Duodenal mucosa (tissue), 2 donors: ENCODE measurements at regions not wholly inside any gene's neighbourhood (a gene's known extent, or its start where the extent isn't known, plus 50 kb on each side); places are given as distances from the start of the nearest gene placed in this dataset.

Experiments
- H3K27ac ChIP-seq: one replicate; pipeline ENCODE4 v1.7.0; 2013; ENCODE audit warnings: low read depth, low read length
- H3K27me3 ChIP-seq, 2 donors: one replicate each; pipeline ENCODE4 v1.7.0; 2013; ENCODE audit warnings: low read length in 2 of 2, control low read depth in 1 of 2; ENCODE audit not compliant: insufficient read depth in 2 of 2, control insufficient read depth in 1 of 2
- H3K36me3 ChIP-seq, 2 donors: one replicate each; pipeline ENCODE4 v1.7.0; 2013; ENCODE audit warnings: low read length in 2 of 2, control low read depth in 1 of 2; ENCODE audit not compliant: insufficient read depth in 2 of 2, control insufficient read depth in 1 of 2
- H3K4me1 ChIP-seq, 2 donors: one replicate each; pipeline ENCODE4 v1.7.0; 2013; ENCODE audit warnings: low read length in 2 of 2, control low read depth in 1 of 2; ENCODE audit not compliant: insufficient read depth in 2 of 2, control insufficient read depth in 1 of 2
- H3K4me3 ChIP-seq, 2 donors: one replicate each; pipeline ENCODE4 v1.7.0; 2013; ENCODE audit warnings: low read length in 2 of 2, low read depth in 1 of 2
- H3K9ac ChIP-seq, 2 donors: one replicate each; pipeline ENCODE4 v1.7.0; 2013; ENCODE audit warnings: low read length in 2 of 2, low read depth in 1 of 2
- H3K9me3 ChIP-seq, 2 donors: one replicate each; pipeline ENCODE4 v1.7.0; 2013; ENCODE audit warnings: low read length in 2 of 2, control low read depth in 1 of 2; ENCODE audit not compliant: control insufficient read depth in 1 of 2

DNA sequence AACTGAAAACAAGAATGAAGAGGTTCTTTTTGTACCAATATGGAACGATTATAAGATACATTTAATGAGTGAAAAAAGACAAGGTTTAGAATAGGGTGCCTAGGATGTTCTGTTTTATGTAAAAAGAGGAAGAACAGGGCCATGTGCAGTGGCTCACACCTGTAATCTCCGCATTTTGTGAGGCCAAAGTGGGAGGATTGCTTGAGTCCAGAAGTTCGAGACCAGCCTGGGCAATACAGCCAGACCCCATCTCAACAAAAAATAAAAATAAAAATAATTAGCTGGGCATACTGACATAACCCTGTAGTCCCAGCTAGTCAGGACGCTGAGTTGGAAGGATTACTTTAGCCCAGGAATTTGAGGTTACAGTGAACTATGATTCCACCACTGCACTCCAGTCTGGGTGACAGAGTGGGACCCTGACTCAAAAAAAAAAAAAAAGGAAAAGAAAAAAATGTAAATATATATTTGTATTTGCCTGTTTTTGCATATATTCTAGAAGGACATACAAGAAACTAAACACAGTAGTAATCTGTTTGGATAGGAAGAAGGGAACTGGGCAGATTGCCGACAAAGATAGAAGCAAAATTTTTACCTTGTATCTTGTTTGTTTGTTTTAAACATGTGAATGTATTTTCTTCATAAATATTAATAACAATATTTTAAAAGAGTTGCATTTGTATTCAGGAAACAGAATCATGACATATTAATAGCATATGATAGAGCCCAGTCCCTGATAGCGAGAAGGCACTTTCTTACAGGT lies 174.3 kb downstream of the SOX2 start:
- no peaks in the 10 kb centered on the region for H3K27me3 ChIP-seq
- H3K4me1 ChIP-seq: no peaks in the 10 kb centered on the region
- H3K36me3 ChIP-seq: no peaks in the 10 kb centered on the region
- H3K9me3 ChIP-seq: no peaks in the 10 kb centered on the region
- no peak overlapping the region for H3K27ac ChIP-seq
- H3K9ac ChIP-seq: no peak overlapping the region
- no peak overlapping the region for H3K4me3 ChIP-seq

DNA sequence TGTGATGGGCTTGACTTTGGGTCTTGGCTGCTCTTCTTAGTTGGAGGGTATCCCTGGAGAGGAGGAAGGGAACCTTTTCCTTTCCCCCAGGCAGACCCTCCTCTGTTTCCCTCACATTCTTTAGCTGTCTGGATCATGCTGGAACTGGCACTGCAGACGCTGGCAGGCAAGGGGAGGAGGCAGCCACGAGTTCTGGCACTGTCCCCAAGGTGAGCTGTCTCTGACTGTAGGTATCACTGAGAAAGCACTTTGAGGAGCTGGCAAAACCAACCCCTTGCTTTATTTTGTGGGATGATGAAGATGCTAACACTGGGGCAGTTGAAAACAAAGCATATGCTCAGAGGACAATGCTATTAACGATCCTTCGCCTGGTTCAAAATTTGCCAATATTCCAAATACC lies 175.0 kb downstream of the SOX2 start:
- H3K9ac ChIP-seq: no peak overlapping the region
- H3K4me1 ChIP-seq: no peaks in the 10 kb centered on the region
- H3K9me3 ChIP-seq: no peaks in the 10 kb centered on the region
- H3K27me3 ChIP-seq: no peaks in the 10 kb centered on the region
- no peak overlapping the region for H3K27ac ChIP-seq
- no peaks in the 10 kb centered on the region for H3K36me3 ChIP-seq
- no peak overlapping the region for H3K4me3 ChIP-seq

DNA sequence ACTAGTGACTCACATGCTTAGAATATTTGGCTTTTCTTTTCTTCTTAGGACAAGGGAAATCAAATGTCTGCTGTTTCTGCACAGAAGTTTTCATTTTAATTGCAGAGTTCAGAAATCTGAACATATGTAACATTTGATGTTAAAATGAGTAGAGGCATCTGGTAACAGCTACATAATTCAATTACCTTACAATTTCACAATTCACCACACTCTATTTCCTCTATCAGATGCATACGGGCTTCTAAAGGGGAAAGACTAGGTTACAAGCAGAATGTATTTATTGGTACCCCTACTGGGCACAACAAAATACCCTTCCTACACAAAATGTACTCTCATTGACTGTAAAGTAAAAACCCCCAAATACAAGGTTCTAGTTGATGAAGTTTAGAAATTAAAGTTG lies 176.0 kb downstream of the SOX2 start:
- Histone ChIP-seq H3K4me3 (no peak overlapping the region), H3K36me3 (no peaks in the 10 kb centered on the region), H3K4me1 (no peaks in the 10 kb centered on the region), H3K9ac (no peak overlapping the region), H3K27me3 (no peaks in the 10 kb centered on the region), H3K9me3 (no peaks in the 10 kb centered on the region), H3K27ac (no peak overlapping the region)

DNA sequence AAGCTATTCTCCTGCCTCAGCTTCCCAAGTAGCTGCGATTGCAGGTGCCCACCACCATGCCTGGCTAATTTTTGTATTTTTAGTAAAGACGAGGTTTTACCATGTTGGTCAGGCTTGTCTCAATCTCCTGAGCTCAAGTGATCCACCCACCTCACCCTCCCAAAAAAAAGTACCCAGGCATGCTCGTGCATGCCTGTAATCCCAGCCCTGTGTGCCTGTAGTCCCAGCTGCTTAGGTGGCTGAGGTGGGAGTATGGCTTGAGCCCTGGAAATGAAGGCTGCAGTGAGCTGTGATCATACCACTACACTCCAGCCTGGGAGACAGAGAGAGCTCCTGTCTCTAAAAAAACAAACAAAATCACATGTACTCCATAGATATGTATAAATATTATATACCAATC lies 176.5 kb downstream of the SOX2 start:
- no peaks in the 10 kb centered on the region for H3K9me3 ChIP-seq
- no peaks in the 10 kb centered on the region for H3K4me1 ChIP-seq
- no peak overlapping the region for H3K4me3 ChIP-seq
- no peaks in the 10 kb centered on the region for H3K27me3 ChIP-seq
- H3K36me3 ChIP-seq: no peaks in the 10 kb centered on the region
- no peak overlapping the region for H3K27ac ChIP-seq
- H3K9ac ChIP-seq: no peak overlapping the region

DNA sequence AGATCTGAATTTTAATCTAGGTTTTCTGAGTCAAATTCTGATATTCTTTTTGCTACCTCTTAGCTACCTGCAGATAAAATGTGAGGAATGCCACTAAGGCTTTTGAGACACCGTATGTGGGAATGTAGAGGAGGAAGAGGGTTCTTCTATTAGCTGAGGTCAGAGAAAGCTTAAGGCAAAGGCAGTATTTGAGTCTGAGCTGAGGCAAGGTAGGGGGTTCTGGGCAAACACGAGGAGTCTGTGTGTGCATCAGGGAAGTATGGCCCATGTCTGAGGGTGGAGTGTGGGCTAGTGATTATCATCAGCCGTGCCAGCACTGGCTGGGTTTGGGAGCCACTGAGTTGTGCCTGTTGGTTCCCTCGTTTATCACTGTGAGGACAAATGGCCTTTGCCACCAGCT lies 181.1 kb downstream of the SOX2 start:
- Histone ChIP-seq H3K9me3 (no peaks in the 10 kb centered on the region), H3K4me3 (no peak overlapping the region), H3K27ac (no peak overlapping the region), H3K36me3 (no peaks in the 10 kb centered on the region), H3K27me3 (no peaks in the 10 kb centered on the region), H3K4me1 (no peaks in the 10 kb centered on the region), H3K9ac (no peak overlapping the region)

DNA sequence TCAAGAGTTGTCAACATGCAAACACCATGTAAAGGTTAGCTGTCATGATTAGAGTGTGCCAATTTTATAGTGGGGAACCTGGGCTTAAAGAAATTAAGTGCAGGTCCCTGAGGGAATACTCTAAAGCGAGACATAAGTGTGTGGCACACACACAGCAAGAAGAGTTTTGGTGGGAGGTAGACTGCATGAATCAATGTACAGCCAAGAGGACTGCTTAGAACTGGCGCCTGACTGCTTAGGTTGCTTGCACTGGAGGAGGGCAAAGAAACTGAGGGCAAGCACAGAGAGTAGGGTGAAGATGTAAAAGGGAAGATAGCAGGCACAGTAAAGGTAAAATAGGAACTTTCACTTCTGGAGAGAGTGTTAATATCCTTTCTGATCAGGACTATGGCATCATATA lies 184.9 kb downstream of the SOX2 start:
- no peak overlapping the region for H3K4me3 ChIP-seq
- no peak overlapping the region for H3K27ac ChIP-seq
- H3K27me3 ChIP-seq: no peaks in the 10 kb centered on the region
- no peaks in the 10 kb centered on the region for H3K9me3 ChIP-seq
- no peak overlapping the region for H3K9ac ChIP-seq
- no peaks in the 10 kb centered on the region for H3K4me1 ChIP-seq
- H3K36me3 ChIP-seq: no peaks in the 10 kb centered on the region

DNA sequence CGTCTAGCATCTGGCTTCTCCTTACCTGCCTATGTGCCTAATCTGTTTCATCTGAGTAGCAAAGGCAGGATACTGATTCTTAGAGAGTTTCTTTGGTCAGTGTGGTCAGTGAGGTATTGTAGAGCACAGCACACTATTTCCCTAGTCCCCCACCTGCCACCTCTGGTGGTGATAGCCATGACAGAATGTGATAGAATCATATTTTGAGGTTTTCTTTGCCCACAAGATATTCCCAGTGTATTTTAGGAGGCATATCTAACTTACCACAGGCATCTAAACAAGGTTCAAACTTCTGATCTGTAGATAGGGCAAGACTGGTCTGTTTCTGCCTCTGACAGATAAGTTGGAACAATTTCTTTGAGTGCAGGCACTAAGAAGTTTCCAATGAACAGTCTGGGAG lies 188.0 kb downstream of the SOX2 start:
- Histone ChIP-seq H3K27ac (no peak overlapping the region), H3K9me3 (no peaks in the 10 kb centered on the region), H3K4me3 (no peak overlapping the region), H3K36me3 (no peaks in the 10 kb centered on the region), H3K9ac (no peak overlapping the region), H3K4me1 (no peaks in the 10 kb centered on the region), H3K27me3 (no peaks in the 10 kb centered on the region)

DNA sequence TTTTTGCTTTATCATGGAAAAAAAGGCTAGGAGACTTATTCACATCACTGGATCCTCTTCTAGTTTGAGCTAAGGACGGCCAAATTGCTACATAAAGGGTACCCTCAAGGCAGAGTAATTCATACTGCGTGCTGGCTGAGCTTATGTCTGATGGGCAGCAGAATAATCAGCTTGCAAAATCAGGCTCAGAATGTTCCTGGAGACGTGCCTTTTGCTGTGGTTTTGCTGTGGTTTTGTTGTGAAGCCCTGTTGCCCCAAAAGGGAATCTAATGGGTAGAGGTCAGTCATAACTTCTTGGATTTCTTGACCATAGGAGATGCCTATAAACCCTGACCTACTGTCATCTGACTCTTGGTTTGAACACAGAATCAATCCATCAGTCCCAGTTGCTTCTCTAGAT lies 189.9 kb downstream of the SOX2 start:
- no peaks in the 10 kb centered on the region for H3K36me3 ChIP-seq

DNA sequence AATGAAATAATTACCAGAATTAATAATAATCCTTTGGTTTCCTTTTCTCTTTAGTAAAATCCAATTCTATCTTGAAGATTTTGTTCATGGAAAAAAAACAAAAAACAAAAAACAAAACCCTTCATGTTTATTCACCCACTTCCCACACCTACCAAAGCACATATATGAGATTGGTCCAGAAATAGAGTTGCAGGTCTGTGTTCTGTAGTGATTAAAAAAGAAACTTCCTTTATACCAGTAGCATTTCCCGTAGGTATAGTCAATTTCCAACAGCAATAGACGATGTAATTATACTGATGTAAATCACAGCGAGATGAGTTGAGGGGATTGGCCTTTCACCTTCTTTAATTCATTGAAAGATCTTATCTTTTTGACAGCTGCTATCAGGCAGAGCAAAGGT lies 194.6 kb downstream of the SOX2 start:
- Histone ChIP-seq H3K27ac (no peak overlapping the region), H3K4me1 (no peaks in the 10 kb centered on the region), H3K9ac (no peak overlapping the region), H3K9me3 (no peaks in the 10 kb centered on the region), H3K4me3 (no peak overlapping the region), H3K27me3 (no peaks in the 10 kb centered on the region), H3K36me3 (no peaks in the 10 kb centered on the region)

More for the DNA sequence above, 189.9 kb downstream of the SOX2 start:
- Histone ChIP-seq H3K4me3 (no peak overlapping the region), H3K9me3 (no peaks in the 10 kb centered on the region), H3K27me3 (no peaks in the 10 kb centered on the region), H3K9ac (no peak overlapping the region), H3K27ac (no peak overlapping the region), H3K4me1 (no peaks in the 10 kb centered on the region)

DNA sequence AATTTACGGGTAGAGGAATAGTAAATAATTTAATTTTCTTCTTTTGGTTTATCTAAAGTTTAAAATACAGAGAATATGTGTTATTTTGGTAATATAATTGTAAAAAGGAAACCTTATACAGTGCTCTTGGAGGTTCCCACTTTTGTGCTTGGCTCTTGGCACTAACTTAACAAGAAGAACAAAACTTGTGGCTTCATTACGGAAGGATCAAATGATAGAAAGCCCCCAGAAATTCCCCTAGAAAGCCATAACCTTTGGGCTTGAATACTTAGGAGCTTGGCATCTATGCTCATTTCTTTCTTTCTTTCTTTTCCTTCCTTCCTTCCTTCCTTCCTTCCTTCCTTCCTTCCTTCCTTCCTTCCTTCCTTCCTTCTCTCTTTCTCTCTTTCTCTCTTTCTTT lies 197.5 kb downstream of the SOX2 start:
- Histone ChIP-seq H3K9me3 (no peaks in the 10 kb centered on the region), H3K36me3 (no peaks in the 10 kb centered on the region), H3K27me3 (no peaks in the 10 kb centered on the region), H3K4me3 (no peak overlapping the region), H3K9ac (no peak overlapping the region), H3K4me1 (no peaks in the 10 kb centered on the region), H3K27ac (no peak overlapping the region)

DNA sequence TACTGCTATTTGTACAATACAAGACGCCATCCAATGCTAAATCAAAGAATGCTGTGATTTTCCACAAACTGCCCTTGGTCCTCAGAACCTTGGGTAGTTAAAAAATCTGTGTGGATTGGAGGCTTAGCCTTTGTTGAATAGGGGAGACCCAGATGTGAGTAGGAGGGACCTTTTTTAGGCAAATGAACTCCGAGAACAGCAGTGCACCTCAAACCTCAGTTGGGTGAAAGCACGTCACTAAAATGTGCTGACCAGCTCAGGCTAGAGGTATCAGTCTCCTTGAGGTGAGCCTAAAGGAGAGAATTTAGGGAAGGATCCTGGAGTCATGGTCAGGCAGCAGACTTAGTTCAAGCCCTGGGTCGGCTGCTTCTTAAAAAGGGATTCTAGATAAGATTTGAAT lies 200.7 kb downstream of the SOX2 start:
- no peak overlapping the region for H3K9ac ChIP-seq
- H3K27ac ChIP-seq: no peak overlapping the region
- H3K4me1 ChIP-seq: no peaks in the 10 kb centered on the region
- no peak overlapping the region for H3K4me3 ChIP-seq
- H3K36me3 ChIP-seq: no peaks in the 10 kb centered on the region
- no peaks in the 10 kb centered on the region for H3K27me3 ChIP-seq
- no peaks in the 10 kb centered on the region for H3K9me3 ChIP-seq
